ENCODE measurements at regions not wholly inside any gene's neighbourhood (a gene's known extent, or its start where the extent isn't known, plus 50 kb on each side); places are given as distances from the start of the nearest gene placed in this dataset.

GRCh38 chr6:168739381-168739780 is 298.4 kb downstream of the SMOC2 start (continued):
- TF ChIP-seq RAD21 (IDR thresholded peaks at IDR 0.05) (no peak), RXRA (IDR thresholded peaks at IDR 0.05) (no peak), HNF4G (IDR thresholded peaks at IDR 0.05) (no peak), YY1 (IDR thresholded peaks at IDR 0.05) (no peak), GABPA (IDR thresholded peaks at IDR 0.05 in 1 of 2, conservative IDR thresholded peaks at IDR 0.05 in 1 of 2) (no peak)
- TF ChIP-seq, protein P1, sequence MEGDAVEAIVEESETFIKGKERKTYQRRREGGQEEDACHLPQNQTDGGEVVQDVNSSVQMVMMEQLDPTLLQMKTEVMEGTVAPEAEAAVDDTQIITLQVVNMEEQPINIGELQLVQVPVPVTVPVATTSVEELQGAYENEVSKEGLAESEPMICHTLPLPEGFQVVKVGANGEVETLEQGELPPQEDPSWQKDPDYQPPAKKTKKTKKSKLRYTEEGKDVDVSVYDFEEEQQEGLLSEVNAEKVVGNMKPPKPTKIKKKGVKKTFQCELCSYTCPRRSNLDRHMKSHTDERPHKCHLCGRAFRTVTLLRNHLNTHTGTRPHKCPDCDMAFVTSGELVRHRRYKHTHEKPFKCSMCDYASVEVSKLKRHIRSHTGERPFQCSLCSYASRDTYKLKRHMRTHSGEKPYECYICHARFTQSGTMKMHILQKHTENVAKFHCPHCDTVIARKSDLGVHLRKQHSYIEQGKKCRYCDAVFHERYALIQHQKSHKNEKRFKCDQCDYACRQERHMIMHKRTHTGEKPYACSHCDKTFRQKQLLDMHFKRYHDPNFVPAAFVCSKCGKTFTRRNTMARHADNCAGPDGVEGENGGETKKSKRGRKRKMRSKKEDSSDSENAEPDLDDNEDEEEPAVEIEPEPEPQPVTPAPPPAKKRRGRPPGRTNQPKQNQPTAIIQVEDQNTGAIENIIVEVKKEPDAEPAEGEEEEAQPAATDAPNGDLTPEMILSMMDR (IDR thresholded peaks at IDR 0.05; ENCODE audit: low read depth, low read length, missing input control) = no peak

GRCh38 chr6:168737481-168737880 is 296.5 kb downstream of the SMOC2 start:
- TF ChIP-seq TAF1 (conservative IDR thresholded peaks at IDR 0.05) (no peak), NR2F2 (IDR thresholded peaks at IDR 0.05) (no peak), JUND (IDR thresholded peaks at IDR 0.05) (no peak), SP1 (IDR thresholded peaks at IDR 0.05) (no peak), GABPA (IDR thresholded peaks at IDR 0.05 in 1 of 2, conservative IDR thresholded peaks at IDR 0.05 in 1 of 2) (no peak), YY1 (IDR thresholded peaks at IDR 0.05) (no peak), RAD21 (IDR thresholded peaks at IDR 0.05) (no peak), ATF3 (IDR thresholded peaks at IDR 0.05) (no peak), EGR1 (IDR thresholded peaks at IDR 0.05; ENCODE audit: low read depth in 2 of 2) (no peak), FOXA2 (IDR thresholded peaks at IDR 0.05) (no peak), HNF4G (IDR thresholded peaks at IDR 0.05) (no peak), HNF4A (conservative IDR thresholded peaks at IDR 0.05) (no peak), RXRA (IDR thresholded peaks at IDR 0.05) (no peak)
- TF ChIP-seq, protein P1 (IDR thresholded peaks at IDR 0.05; ENCODE audit: low read depth, low read length, missing input control) = no peak
- TF ChIP-seq, protein P2, sequence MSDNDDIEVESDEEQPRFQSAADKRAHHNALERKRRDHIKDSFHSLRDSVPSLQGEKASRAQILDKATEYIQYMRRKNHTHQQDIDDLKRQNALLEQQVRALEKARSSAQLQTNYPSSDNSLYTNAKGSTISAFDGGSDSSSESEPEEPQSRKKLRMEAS (IDR thresholded peaks at IDR 0.05) = no peak
- TF ChIP-seq, protein P3, sequence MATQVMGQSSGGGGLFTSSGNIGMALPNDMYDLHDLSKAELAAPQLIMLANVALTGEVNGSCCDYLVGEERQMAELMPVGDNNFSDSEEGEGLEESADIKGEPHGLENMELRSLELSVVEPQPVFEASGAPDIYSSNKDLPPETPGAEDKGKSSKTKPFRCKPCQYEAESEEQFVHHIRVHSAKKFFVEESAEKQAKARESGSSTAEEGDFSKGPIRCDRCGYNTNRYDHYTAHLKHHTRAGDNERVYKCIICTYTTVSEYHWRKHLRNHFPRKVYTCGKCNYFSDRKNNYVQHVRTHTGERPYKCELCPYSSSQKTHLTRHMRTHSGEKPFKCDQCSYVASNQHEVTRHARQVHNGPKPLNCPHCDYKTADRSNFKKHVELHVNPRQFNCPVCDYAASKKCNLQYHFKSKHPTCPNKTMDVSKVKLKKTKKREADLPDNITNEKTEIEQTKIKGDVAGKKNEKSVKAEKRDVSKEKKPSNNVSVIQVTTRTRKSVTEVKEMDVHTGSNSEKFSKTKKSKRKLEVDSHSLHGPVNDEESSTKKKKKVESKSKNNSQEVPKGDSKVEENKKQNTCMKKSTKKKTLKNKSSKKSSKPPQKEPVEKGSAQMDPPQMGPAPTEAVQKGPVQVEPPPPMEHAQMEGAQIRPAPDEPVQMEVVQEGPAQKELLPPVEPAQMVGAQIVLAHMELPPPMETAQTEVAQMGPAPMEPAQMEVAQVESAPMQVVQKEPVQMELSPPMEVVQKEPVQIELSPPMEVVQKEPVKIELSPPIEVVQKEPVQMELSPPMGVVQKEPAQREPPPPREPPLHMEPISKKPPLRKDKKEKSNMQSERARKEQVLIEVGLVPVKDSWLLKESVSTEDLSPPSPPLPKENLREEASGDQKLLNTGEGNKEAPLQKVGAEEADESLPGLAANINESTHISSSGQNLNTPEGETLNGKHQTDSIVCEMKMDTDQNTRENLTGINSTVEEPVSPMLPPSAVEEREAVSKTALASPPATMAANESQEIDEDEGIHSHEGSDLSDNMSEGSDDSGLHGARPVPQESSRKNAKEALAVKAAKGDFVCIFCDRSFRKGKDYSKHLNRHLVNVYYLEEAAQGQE (IDR thresholded peaks at IDR 0.05) = no peak
- H3K27ac ChIP-seq (ENCODE audit: low read depth in 1 of 2, low read length in 2 of 2) = no peak overlapping the region

More at GRCh38 chr6:168737481-168737880, 296.5 kb downstream of the SMOC2 start:
- Histone ChIP-seq H3K9me3 (ENCODE audit: control insufficient read depth in 4 of 4, low read length in 3 of 4) (peaks cover 0 to 2% (median 0%) of the 10 kb centered on the region in 4 donors), H3K9ac (ENCODE audit: low read depth in 1 of 2, low read length in 2 of 2) (no peak overlapping the region), H3K36me3 (ENCODE audit: control insufficient read depth in 4 of 4, insufficient read depth in 3 of 4, low read depth in 1 of 4, low read length in 3 of 4) (no peaks in the 10 kb centered on the region), H3K4me3 (ENCODE audit: low read depth in 1 of 3, low read length in 3 of 3) (no peak overlapping the region), H3K27me3 (ENCODE audit: control insufficient read depth in 4 of 4, insufficient read depth in 4 of 4, low read length in 3 of 4) (no peaks in the 10 kb centered on the region), H3K4me1 (ENCODE audit: control insufficient read depth in 4 of 4, insufficient read depth in 4 of 4, low read length in 3 of 4) (no peaks in the 10 kb centered on the region)
- DNase-seq (ENCODE audit: low spot score) = no peak
- WGBS = 87% methylated on average over 5 of the region's 5 CpGs

All from liver (tissue), 8 donors.